GM19328 (cell line): ENCODE measurements at regions not wholly inside any gene's neighbourhood (a gene's known extent, or its start where the extent isn't known, plus 50 kb on each side); places are given as distances from the start of the nearest gene placed in this dataset.

Experiments used
- ATAC-seq: cut with Tn5 transposase; IDR thresholded peaks from one replicate; pipeline ENCODE4 v1.9.1; 2021; ENCODE audit warnings: mild to moderate bottlenecking, moderate library complexity; ENCODE audit not compliant: unreplicated experiment

GRCh38 chr7:106196460-106197021 is 84.4 kb upstream of the SYPL1 start:
- ATAC-seq, result no peak

DNA sequence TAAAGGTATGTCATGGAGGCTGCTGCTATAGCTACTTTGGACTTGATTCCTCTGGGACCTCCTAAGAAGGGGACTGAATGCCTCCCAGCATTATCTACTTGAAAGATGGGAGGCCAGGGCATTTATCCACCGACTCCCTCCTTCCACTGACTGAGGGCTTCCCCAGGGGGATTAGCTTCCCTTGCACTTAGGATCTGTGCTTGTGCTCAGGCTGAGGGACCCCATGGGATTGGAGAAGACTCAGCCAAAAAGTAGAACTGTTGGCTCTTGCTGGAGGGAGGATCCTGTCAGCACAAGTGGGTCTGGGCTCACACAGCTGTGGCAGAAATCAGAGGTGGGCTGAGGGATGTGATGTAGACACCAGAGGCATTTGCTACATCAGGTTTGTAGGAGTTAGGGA is 81.5 kb upstream of the SYPL1 start:
- ATAC-seq, result no peak

DNA sequence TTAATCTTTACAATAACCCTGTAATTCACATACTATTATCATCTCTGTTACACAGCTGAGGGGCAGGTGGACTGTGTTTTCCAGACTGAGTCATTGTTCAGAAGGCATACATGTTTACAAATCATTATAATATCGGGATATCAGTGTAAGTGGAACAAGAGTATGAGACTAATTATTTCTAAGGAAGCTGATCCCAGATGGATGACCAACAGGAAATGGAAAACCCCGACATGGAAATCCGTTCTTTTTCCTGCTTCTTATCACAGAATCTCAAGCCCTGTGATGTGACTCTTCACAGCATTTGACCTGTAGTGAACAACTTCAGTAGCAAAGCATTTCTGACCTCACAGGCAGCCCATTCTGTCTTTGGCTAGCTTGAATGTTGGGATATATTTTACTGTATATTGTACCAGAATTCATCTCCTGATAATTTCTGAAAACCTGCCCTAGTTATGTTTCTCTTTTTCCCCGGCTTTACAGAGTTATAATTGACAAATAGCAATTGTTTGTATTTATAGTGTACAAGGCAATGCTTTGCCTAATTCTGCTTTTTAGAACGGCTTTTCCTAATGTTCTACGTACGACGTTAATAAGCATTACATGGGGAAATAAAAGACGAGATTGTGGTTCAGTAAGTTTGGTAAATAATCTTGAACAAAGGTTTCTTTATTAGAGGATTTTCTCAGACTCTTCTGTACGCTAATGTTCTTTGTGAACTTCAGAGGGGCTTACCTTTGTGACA is 78.6 kb upstream of the SYPL1 start:
- ATAC-seq, result no peak

DNA sequence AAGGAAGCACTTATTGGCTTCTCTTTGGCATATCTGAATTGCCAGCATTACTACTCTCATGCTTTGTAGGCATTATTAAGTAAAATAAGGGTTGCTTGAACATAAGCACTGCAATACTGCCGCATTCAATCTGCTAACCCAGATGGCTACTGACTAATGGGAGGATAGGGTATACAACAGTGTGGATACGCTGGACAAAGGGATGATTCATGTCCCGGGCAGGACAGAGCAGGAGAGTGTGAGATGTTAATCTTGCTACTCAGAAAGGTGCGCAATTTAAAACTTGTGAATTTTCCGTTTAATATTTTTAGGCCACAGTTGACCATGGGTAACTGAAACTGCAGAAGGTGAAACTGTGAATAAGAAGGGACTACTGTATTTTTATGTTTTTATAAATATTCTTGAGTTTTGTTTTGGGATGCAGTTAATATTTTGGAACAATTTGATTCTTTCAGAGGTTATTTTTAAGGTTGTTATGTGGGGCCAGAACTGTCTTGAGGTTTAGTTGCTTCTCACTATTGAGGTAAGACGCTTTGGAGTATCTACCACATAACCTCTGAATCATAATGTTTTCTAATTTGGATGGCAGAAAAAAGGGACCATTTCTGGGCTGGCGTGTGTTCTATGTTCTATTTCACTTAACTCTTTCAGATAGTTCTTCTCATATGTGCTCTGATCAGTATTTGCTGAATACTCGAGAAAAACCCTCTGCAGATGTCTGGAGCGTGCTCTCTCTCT is 75.7 kb upstream of the SYPL1 start:
- ATAC-seq, result no peak

GRCh38 chr7:106185719-106186118 is 73.6 kb upstream of the SYPL1 start:
- no peak for ATAC-seq

DNA sequence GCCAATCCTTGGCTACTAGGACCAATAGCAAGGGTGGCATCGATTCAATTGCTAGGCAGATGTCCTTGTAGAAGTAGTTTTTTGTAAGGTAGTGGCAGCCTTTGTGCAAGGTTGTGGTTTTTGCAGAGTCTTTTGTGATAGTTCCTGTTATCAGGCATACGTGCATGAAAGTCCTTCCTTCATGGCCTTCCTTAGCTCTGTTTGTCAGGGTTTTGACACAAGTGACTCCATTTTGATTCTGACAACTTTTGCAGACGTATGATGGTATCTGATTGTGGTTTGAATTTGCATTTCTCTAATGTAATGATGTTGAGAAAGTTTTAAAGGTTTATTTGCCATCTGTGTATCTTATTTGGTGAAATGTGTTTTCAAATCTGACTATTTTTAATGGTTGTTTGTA is 71.8 kb upstream of the SYPL1 start:
- no peak for ATAC-seq

- ATAC-seq, result no peak
These were observed 70.8 kb upstream of the SYPL1 start for GRCh38 chr7:106182904-106183303.

DNA sequence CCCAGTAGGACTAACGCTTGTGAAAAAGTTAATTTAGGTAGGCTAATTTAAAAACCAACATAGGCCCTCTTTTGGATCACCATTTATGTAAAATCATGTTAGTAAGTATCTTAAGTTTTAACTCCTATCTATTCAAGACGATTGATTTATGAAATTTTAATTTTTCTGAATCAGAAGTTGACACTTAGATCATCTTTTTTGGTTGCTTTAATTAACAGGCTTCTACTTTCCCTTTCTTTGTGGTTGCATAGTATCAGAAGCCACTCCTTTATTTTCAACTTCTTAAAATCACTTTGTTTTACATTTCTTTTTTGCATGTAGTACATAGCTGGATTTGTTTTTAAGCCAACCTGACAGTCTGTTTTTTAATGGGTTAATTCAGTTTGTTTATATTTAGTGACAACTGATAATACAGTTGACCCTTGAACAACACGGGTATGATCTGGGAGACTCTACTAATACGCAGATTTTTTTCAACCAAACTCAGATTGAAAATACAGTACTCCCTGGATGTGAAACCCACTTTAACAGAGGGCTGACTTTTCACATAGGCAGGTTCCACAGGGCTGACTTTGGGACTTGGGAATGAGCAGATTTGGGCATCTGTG is 69.7 kb upstream of the SYPL1 start:
- ATAC-seq, result no peak

- ATAC-seq, result no peak
These were observed 68.6 kb upstream of the SYPL1 start for GRCh38 chr7:106180721-106181120.

- no peak for ATAC-seq
These were observed 67.1 kb upstream of the SYPL1 start for GRCh38 chr7:106179256-106179655.

DNA sequence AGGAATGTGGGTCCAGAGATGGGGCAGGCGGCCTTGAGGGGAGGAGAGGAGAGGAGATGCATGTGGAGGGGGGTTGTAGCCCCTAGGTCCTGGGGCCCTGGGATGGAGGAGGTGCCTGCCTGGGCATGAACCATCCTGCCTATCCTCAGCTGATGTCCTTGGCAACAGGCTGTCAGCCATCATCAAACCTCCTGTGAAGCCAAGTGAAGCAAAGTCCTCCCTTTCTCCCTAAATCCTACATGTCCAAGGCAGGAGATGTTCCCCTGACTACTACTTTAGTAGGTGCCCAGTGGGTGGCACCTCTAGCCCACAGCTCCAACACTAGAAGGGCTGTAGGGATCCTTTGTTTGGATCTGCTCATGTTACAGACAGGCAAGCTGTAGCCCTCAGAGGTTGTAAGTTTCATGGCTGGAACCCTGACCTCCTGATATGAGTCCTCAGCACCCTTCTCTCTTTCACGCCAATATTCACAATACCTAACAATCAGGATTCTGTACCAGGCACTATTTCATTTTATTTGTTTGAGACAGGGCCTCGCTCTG is 66.6 kb upstream of the SYPL1 start:
- ATAC-seq, result no peak

DNA sequence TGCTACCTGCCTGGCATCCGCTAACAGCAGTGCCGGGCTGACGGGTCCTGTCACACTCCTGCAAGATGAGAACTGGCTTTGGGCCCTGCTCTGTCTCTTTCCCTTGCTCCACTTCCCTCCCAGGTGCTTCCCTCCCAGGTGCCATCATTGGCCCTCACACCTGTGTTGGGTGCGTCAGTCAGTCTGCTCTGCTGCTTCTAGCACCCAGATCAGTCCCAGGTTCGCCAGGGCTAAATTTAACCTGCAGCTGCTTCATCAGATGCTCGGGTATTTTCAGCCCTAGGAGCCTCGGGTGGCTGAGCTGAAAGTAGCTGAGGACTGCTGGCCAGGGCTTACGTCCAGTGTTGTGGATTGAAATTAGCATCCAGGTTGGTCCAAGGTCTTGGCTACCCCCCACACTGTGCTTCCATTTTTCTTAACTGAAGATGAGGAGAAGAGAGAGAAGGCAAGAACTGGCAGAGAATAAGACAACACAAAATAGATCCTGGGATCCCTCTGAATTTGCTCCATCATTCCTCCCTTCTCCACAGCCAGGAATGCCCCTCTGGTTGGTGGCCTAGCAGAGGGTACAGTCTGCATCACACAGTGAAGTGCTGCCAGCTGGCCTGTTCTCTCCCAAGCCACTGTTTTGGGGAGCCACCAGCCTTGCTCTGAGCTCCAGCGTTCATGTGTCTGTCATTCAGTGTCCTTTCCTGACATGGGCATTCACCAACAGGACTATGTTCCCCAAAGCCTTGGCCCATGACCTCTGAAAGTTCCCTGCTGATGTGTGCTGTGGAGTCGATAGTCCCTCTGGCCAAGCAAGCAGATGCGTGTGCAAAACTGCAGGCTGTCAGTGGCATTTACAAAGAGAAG is 65.9 kb upstream of the SYPL1 start:
- no peak for ATAC-seq

- no peak for ATAC-seq
These were observed 65.2 kb upstream of the SYPL1 start for GRCh38 chr7:106177300-106177690.

DNA sequence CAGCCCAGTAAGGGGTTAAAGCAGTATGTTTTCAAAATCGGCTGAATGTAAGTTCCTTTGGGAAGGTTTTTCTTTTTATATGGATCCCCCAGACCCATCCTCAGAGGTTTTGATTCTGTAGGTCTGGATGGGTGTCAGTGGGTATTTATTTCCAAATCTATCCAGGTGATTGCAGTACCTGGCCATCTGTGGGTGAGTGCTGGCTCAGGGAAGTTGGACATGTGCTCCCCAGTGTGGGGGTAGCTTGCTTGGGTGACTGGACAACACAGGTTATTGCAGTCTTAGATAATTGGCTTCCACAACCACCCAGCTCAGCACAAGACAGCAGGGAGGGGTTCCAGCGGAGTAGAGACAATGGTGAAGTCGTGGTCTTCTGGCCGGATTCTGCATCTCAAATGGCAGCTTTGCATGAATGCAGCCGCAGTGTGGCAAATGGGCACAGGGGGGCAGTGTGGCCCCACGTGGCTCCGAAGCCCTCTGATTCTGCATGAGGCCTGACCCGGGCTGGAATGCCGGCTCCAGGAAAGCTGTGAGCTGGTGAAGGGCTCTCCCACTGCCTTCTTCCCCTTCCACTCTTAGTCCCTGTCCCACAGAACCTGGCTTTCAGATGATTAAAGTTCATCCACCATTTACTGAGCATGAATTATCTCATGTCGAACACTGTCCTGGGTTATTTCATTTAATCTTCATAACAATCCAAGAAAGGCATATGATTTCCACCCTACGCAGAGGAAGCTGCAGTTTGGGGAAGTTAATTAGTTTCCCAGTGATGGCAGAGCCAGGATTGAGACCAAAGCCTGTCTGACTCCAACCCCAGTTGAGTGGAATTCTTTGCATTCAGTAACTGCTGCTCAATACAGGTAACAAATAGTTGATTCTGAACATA is 64.5 kb upstream of the SYPL1 start:
- ATAC-seq, result peak; percentile 68

DNA sequence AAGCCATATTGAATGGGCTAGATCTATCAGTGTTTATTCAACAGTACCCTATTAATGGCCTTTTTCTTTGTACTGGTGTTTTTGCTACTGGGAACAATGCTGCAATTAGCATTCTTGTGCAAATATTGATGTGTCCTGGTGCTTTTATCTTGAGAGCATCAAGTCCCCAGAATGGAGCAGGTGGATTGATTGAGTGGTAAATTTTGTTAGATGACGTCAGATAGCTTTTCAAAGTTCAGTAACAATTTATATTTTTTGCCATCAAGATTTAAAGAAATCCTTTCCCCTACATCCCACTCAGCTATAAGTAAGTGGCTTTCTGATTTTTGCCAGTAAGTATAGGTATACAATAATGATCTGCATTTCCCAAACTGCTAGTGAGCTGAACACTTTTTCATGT is 63.4 kb upstream of the SYPL1 start:
- no peak for ATAC-seq

GRCh38 chr7:106170651-106171050 is 58.5 kb upstream of the SYPL1 start:
- ATAC-seq, result no peak

- ATAC-seq, result no peak
These were observed 57.9 kb upstream of the SYPL1 start for GRCh38 chr7:106169821-106170610.

DNA sequence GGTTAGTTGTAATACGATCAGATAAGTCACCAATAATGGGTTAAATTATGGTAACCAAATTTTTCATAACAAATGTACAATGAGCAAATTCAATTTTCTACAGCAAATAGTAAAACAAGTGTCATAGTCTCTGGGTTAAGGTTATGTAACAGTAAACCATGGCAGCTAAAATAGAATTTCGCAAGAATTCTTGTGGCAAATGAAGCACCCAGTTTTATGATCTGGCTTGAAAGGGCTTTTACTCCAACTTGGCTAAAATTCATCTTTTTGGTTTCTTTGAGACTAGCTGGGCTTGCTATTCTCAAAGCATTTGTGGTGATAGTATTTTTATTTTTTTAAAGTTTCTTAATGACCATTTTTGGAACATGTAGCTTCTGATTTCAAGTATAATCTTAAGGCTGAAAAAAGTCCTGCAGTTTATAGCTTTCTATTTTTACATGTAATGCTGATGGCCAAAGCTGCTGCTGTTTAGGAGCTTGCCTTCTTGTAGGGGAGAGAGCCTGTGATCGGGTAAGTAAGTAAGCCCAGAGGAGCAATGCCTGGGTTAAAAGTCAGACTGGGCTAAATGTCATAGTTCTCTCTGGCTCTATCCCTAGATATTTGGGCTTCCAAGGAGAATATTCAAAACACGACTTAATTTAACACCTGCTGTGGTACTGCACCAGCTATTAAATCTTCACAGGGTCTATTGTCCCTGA is 55.5 kb upstream of the SYPL1 start:
- ATAC-seq, result no peak
